ENCODE measurements at regions not wholly inside any gene's neighbourhood (a gene's known extent, or its start where the extent isn't known, plus 50 kb on each side); places are given as distances from the start of the nearest gene placed in this dataset.

- H3K9me3 ChIP-seq (ENCODE audit: control insufficient read depth, low read depth, low read length): no peaks in the 10 kb centered on the region
- peaks cover 12% of the 10 kb centered on the region for H3K4me1 ChIP-seq (ENCODE audit: control insufficient read depth, extremely low read depth, insufficient read depth, low read length)
- no peak overlapping the region for H3K9ac ChIP-seq (ENCODE audit: control insufficient read depth, extremely low read depth, insufficient read depth, low read length)
- no peaks in the 10 kb centered on the region for H3K36me3 ChIP-seq (ENCODE audit: control insufficient read depth in 2 of 2, extremely low read depth in 1 of 2, insufficient read depth in 2 of 2, low read length in 2 of 2)
- H3K79me2 ChIP-seq (ENCODE audit: control insufficient read depth, insufficient read depth, low read length): no peaks in the 10 kb centered on the region
- peak overlapping the region; percentile 2 for H2AFZ ChIP-seq (ENCODE audit: control insufficient read depth, low read length)
- no peaks in the 10 kb centered on the region for H3K27me3 ChIP-seq (ENCODE audit: control insufficient read depth, extremely low read depth, insufficient read depth, low read length)
- DNase-seq (ENCODE audit: low read depth, low spot score) (no peak), FAIRE-seq (peak; percentile 9)
- dilution Hi-C loops (cut with MboI; ENCODE audit: extremely low pct_ligation_motif_present, low sequenced_read_pairs): no loop called here
- H3K4me2 ChIP-seq (ENCODE audit: control insufficient read depth, extremely low read depth, insufficient read depth, low read depth, low read length): peak overlapping the region; percentile 17
- H4K20me1 ChIP-seq (ENCODE audit: control insufficient read depth, extremely low read depth, insufficient read depth, low read length): no peaks in the 10 kb centered on the region
- no peak overlapping the region for H3K27ac ChIP-seq (ENCODE audit: control insufficient read depth, insufficient read depth, low read length)
- no peaks in the 10 kb centered on the region for H3K9me1 ChIP-seq (ENCODE audit: control insufficient read depth, extremely low read depth, insufficient read depth, low read length)
- H3K4me3 ChIP-seq (ENCODE audit: control insufficient read depth in 2 of 3, extremely low read depth in 1 of 3, insufficient read depth in 2 of 3, low read depth in 1 of 3, low read length in 3 of 3): no peak overlapping the region
- TF ChIP-seq CTCF (optimal IDR thresholded peaks at IDR 0.05 in 1 of 3, IDR thresholded peaks at IDR 0.05 in 1 of 3, conservative IDR thresholded peaks at IDR 0.05 in 1 of 3; ENCODE audit: extremely low read depth in 1 of 3, insufficient read depth in 2 of 3, low read length in 3 of 3): no peak
- TF ChIP-seq EZH2 (IDR thresholded peaks at IDR 0.05; ENCODE audit: low read length): no peak
Measured at GRCh38 chr5:124408738-124409453, 337.5 kb downstream of the ZNF608 start.

DNA sequence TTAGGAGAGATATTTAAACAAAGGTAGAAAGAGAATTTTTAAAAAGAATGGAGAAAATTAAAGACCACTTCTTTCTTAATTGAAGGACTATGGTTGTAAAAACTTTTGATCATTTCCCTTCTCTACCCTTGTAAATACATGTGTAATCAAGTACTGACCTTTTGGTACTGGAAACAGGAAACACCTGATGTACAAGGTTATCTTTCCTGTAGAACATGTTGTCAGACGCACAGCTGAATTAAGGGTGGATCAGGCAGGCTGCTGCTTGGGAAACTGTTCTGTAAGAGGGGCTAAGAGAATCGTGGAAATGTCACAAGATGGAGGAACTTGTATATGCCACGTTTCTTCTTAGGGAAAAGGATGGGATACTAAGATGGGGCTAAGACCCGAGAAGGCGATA is 341.6 kb downstream of the ZNF608 start:
- Histone ChIP-seq H2AFZ (ENCODE audit: control insufficient read depth, low read length) (no peak overlapping the region), H3K9me1 (ENCODE audit: control insufficient read depth, extremely low read depth, insufficient read depth, low read length) (no peaks in the 10 kb centered on the region), H3K4me3 (ENCODE audit: control insufficient read depth in 2 of 3, extremely low read depth in 1 of 3, insufficient read depth in 2 of 3, low read depth in 1 of 3, low read length in 3 of 3) (no peak overlapping the region), H3K9me3 (ENCODE audit: control insufficient read depth, low read depth, low read length) (no peaks in the 10 kb centered on the region), H4K20me1 (ENCODE audit: control insufficient read depth, extremely low read depth, insufficient read depth, low read length) (no peaks in the 10 kb centered on the region), H3K79me2 (ENCODE audit: control insufficient read depth, insufficient read depth, low read length) (no peaks in the 10 kb centered on the region), H3K27ac (ENCODE audit: control insufficient read depth, insufficient read depth, low read length) (no peak overlapping the region), H3K9ac (ENCODE audit: control insufficient read depth, extremely low read depth, insufficient read depth, low read length) (no peak overlapping the region), H3K4me1 (ENCODE audit: control insufficient read depth, extremely low read depth, insufficient read depth, low read length) (peaks cover 25% of the 10 kb centered on the region), H3K36me3 (ENCODE audit: control insufficient read depth in 2 of 2, extremely low read depth in 1 of 2, insufficient read depth in 2 of 2, low read length in 2 of 2) (no peaks in the 10 kb centered on the region), H3K27me3 (ENCODE audit: control insufficient read depth, extremely low read depth, insufficient read depth, low read length) (no peaks in the 10 kb centered on the region), H3K4me2 (ENCODE audit: control insufficient read depth, extremely low read depth, insufficient read depth, low read depth, low read length) (no peak overlapping the region)
- no peak for DNase-seq (ENCODE audit: low read depth, low spot score)
- dilution Hi-C loops (cut with MboI; ENCODE audit: extremely low pct_ligation_motif_present, low sequenced_read_pairs): no loop called here
- FAIRE-seq: no peak
- TF ChIP-seq CTCF (optimal IDR thresholded peaks at IDR 0.05 in 1 of 3, IDR thresholded peaks at IDR 0.05 in 1 of 3, conservative IDR thresholded peaks at IDR 0.05 in 1 of 3; ENCODE audit: extremely low read depth in 1 of 3, insufficient read depth in 2 of 3, low read length in 3 of 3) (no peak), EZH2 (IDR thresholded peaks at IDR 0.05; ENCODE audit: low read length) (no peak)

Measured in keratinocyte (primary cell).